ENCODE measurements at regions not wholly inside any gene's neighbourhood (a gene's known extent, or its start where the extent isn't known, plus 50 kb on each side); places are given as distances from the start of the nearest gene placed in this dataset.

- Histone ChIP-seq H3K27me3 (replicated peaks; ENCODE audit: insufficient read depth) (no peaks in the 10 kb centered on the region), H3K4me3 (no peak overlapping the region), H3K4me1 (replicated peaks) (no peaks in the 10 kb centered on the region), H3K9me3 (no peaks in the 10 kb centered on the region), H3K36me3 (no peaks in the 10 kb centered on the region), H3K27ac (no peak overlapping the region)
- no peak for DNase-seq (ENCODE audit: low spot score)
- TF ChIP-seq POLR2AphosphoS5 (IDR thresholded peaks at IDR 0.05): no peak
- no peak for TF ChIP-seq CTCF (IDR thresholded peaks at IDR 0.05)
- no peak for TF ChIP-seq POLR2A (IDR thresholded peaks at IDR 0.05)
- WGBS: 95% methylated on average over 4 of the region's 4 CpGs
- intact Hi-C loops (cut with DNase I): no loop called here
Observed at GRCh38 chr2:49811502-49811901, 657.2 kb upstream of the FSHR start.

- Histone ChIP-seq H3K9me3 (no peaks in the 10 kb centered on the region), H3K27ac (no peak overlapping the region), H3K4me3 (no peak overlapping the region), H3K4me1 (replicated peaks) (no peaks in the 10 kb centered on the region), H3K36me3 (no peaks in the 10 kb centered on the region), H3K27me3 (replicated peaks; ENCODE audit: insufficient read depth) (no peaks in the 10 kb centered on the region)
- TF ChIP-seq POLR2AphosphoS5 (IDR thresholded peaks at IDR 0.05) (no peak), CTCF (IDR thresholded peaks at IDR 0.05) (no peak), POLR2A (IDR thresholded peaks at IDR 0.05) (no peak)
- intact Hi-C loops (cut with DNase I): no loop called here
- DNase-seq (ENCODE audit: low spot score): no peak
Observed at GRCh38 chr2:49807689-49808088, 653.4 kb upstream of the FSHR start.

GRCh38 chr2:49804111-49804510 is 649.8 kb upstream of the FSHR start:
- intact Hi-C loops (cut with DNase I): no loop called here
- WGBS: 63% methylated on average over 1 of the region's 1 CpG
- DNase-seq (ENCODE audit: low spot score): no peak
- Histone ChIP-seq H3K4me3 (no peak overlapping the region), H3K27ac (no peak overlapping the region), H3K9me3 (no peaks in the 10 kb centered on the region), H3K4me1 (replicated peaks) (no peaks in the 10 kb centered on the region), H3K27me3 (replicated peaks; ENCODE audit: insufficient read depth) (no peaks in the 10 kb centered on the region), H3K36me3 (no peaks in the 10 kb centered on the region)
- TF ChIP-seq CTCF (IDR thresholded peaks at IDR 0.05) (no peak), POLR2A (IDR thresholded peaks at IDR 0.05) (no peak), POLR2AphosphoS5 (IDR thresholded peaks at IDR 0.05) (no peak)

GRCh38 chr2:49801898-49802450 is 647.7 kb upstream of the FSHR start:
- DNase-seq (ENCODE audit: low spot score): no peak
- intact Hi-C loops (cut with DNase I): no loop called here

More at GRCh38 chr2:49801898-49802450, 647.7 kb upstream of the FSHR start:
- TF ChIP-seq POLR2A (IDR thresholded peaks at IDR 0.05) (no peak), CTCF (IDR thresholded peaks at IDR 0.05) (no peak), POLR2AphosphoS5 (IDR thresholded peaks at IDR 0.05) (no peak)
- Histone ChIP-seq H3K36me3 (no peaks in the 10 kb centered on the region), H3K4me1 (replicated peaks) (no peaks in the 10 kb centered on the region), H3K27me3 (replicated peaks; ENCODE audit: insufficient read depth) (no peaks in the 10 kb centered on the region), H3K9me3 (no peaks in the 10 kb centered on the region), H3K4me3 (no peak overlapping the region), H3K27ac (no peak overlapping the region)
- 80% methylated on average over 2 of the region's 2 CpGs for WGBS
